T-helper 2 cell treated with Interferon-gamma antibody and Interleukin-4, amounts not matched to agents 5 μg/mL and 100 μg/mL, for 36 hours (primary cell): ENCODE measurements at regions not wholly inside any gene's neighbourhood (a gene's known extent, or its start where the extent isn't known, plus 50 kb on each side); places are given as distances from the start of the nearest gene placed in this dataset.
"Not testable (repeated sequence)": the region's sequence is repeated elsewhere in the genome, so short reads cannot be mapped to it uniquely, and the experiment has no call there.

Source experiments
- DNase-seq: peaks from one replicate; pipeline ENCODE4 v3.0.0; 2021; ENCODE audit warnings: low spot score
- H3K27ac Mint-ChIP-seq: one replicate; pipeline ENCODE4 v1.8.0; 2021; ENCODE audit warnings: mild to moderate bottlenecking, mixed read lengths
- H3K27me3 Mint-ChIP-seq: one replicate; pipeline ENCODE4 v1.8.0; 2021; ENCODE audit warnings: low read depth, mixed read lengths
- H3K36me3 Mint-ChIP-seq: one replicate; pipeline ENCODE4 v1.8.0; 2021; ENCODE audit warnings: low read depth, mixed read lengths
- H3K4me1 Mint-ChIP-seq: one replicate; pipeline ENCODE4 v1.8.0; 2021; ENCODE audit warnings: low read depth, mixed read lengths
- H3K4me3 Mint-ChIP-seq: one replicate; pipeline ENCODE4 v1.8.0; 2022; ENCODE audit warnings: mild to moderate bottlenecking, moderate library complexity, mixed read lengths
- H3K9me3 Mint-ChIP-seq: one replicate; pipeline ENCODE4 v1.8.0; 2021; ENCODE audit warnings: mixed read lengths

GRCh38 chr11:37313266-37313665, 715.2 kb upstream of the RAG2 start:
- Mint-ChIP-seq H3K36me3 (no peaks in the 10 kb centered on the region), H3K4me1 (no peaks in the 10 kb centered on the region), H3K27ac (no peak overlapping the region), H3K27me3 (no peaks in the 10 kb centered on the region), H3K9me3 (peaks cover 27% of the 10 kb centered on the region), H3K4me3 (no peak overlapping the region)
- DNase-seq, result no peak

DNA sequence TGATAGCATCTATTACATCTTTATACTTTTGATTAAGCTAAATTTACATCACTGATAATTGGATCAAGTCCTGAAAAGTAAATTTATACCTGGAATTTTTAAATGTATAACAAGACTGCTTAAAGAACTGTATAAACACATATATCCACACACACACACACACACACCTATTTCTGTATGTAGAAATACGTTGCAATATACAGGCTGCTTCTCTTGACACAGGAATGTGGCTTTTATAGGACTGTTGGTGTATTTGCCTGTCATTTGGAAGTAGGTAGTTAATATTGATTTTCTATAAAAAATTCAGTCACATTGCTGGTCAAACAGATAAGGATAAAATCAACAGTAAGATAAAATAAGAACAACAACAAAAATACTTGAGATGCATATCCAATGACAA, 708.5 kb upstream of the RAG2 start:
- Mint-ChIP-seq H3K36me3 (no peaks in the 10 kb centered on the region), H3K4me1 (no peaks in the 10 kb centered on the region), H3K4me3 (no peak overlapping the region), H3K27ac (no peak overlapping the region), H3K27me3 (no peaks in the 10 kb centered on the region), H3K9me3 (peaks cover 23% of the 10 kb centered on the region)
- no peak for DNase-seq

GRCh38 chr11:37301405-37301804, 703.4 kb upstream of the RAG2 start:
- H3K27ac Mint-ChIP-seq, H3K36me3 Mint-ChIP-seq, H3K27me3 Mint-ChIP-seq, H3K4me1 Mint-ChIP-seq, DNase-seq, H3K4me3 Mint-ChIP-seq: not testable (repeated sequence)
- peaks cover 45% of the 10 kb centered on the region for H3K9me3 Mint-ChIP-seq

GRCh38 chr11:37298173-37298572, 700.1 kb upstream of the RAG2 start:
- H3K4me1 Mint-ChIP-seq, result no peaks in the 10 kb centered on the region
- H3K9me3 Mint-ChIP-seq, result peaks cover 55% of the 10 kb centered on the region
- no peaks in the 10 kb centered on the region for H3K36me3 Mint-ChIP-seq
- H3K4me3 Mint-ChIP-seq, result no peak overlapping the region
- DNase-seq, result no peak
- H3K27ac Mint-ChIP-seq, result no peak overlapping the region
- no peaks in the 10 kb centered on the region for H3K27me3 Mint-ChIP-seq

DNA sequence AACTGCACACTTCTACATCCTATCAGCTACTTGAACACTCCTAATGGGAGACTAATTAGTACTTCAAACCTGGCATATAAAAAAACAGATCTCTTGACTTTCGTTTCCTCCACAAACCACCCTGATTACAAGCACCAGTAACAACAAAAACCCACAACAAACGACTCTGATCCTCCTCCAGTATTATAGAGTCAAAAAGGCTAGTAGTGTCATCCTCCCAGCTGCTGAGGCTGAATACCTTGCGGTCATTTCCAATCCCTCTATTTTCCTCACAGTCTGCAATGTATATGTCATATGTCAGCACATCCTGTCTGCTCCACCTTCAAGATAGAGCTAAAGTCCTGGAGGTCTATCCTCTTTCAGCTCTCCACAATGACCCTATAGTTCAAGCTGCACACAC, 688.9 kb upstream of the RAG2 start:
- no peak for DNase-seq
- Mint-ChIP-seq H3K4me3 (no peak overlapping the region), H3K9me3 (peaks cover 34% of the 10 kb centered on the region), H3K27me3 (no peaks in the 10 kb centered on the region), H3K27ac (no peak overlapping the region), H3K36me3 (no peaks in the 10 kb centered on the region), H3K4me1 (no peaks in the 10 kb centered on the region)

GRCh38 chr11:37282367-37282766, 684.3 kb upstream of the RAG2 start:
- no peak overlapping the region for H3K27ac Mint-ChIP-seq
- DNase-seq, result no peak
- H3K27me3 Mint-ChIP-seq, result no peaks in the 10 kb centered on the region
- H3K36me3 Mint-ChIP-seq, result no peaks in the 10 kb centered on the region
- H3K4me3 Mint-ChIP-seq, result no peak overlapping the region
- no peaks in the 10 kb centered on the region for H3K4me1 Mint-ChIP-seq
- peaks cover 31% of the 10 kb centered on the region for H3K9me3 Mint-ChIP-seq

- peaks cover 24% of the 10 kb centered on the region for H3K9me3 Mint-ChIP-seq
- H3K27me3 Mint-ChIP-seq, result no peaks in the 10 kb centered on the region
- no peaks in the 10 kb centered on the region for H3K4me1 Mint-ChIP-seq
- H3K27ac Mint-ChIP-seq, result no peak overlapping the region
- H3K4me3 Mint-ChIP-seq, result no peak overlapping the region
- no peak for DNase-seq
- H3K36me3 Mint-ChIP-seq, result no peaks in the 10 kb centered on the region
Measured at GRCh38 chr11:37280200-37280599, 682.2 kb upstream of the RAG2 start.

- H3K27ac Mint-ChIP-seq, result no peak overlapping the region
- peaks cover 28% of the 10 kb centered on the region for H3K9me3 Mint-ChIP-seq
- no peaks in the 10 kb centered on the region for H3K4me1 Mint-ChIP-seq
- H3K4me3 Mint-ChIP-seq, result no peak overlapping the region
- H3K36me3 Mint-ChIP-seq, result no peaks in the 10 kb centered on the region
- no peak for DNase-seq
- H3K27me3 Mint-ChIP-seq, result no peaks in the 10 kb centered on the region
Measured at GRCh38 chr11:37277896-37278465, 679.9 kb upstream of the RAG2 start.

DNA sequence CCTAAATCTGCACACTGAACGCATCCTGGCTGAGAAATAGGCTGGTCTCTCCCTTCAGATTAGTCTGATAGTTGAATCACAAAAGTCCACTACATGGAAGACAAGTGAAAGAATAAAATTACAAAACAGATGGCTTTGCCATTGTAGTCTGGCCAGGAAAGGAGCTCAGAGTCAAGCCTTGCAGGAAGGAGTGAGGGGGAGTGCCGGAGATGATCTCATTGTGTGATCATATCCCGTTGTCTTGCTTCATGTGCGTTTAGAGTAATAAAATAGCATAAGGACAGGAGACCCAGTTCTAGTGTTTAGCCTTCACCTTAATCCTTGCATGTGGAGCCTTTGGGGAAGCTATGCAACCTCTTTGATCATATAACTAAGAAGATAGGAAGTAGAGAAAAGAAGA, 666.7 kb upstream of the RAG2 start:
- Mint-ChIP-seq H3K27ac (no peak overlapping the region), H3K4me1 (no peaks in the 10 kb centered on the region), H3K36me3 (no peaks in the 10 kb centered on the region), H3K9me3 (peaks cover 13% of the 10 kb centered on the region), H3K27me3 (no peaks in the 10 kb centered on the region), H3K4me3 (no peak overlapping the region)
- DNase-seq, result no peak

DNA sequence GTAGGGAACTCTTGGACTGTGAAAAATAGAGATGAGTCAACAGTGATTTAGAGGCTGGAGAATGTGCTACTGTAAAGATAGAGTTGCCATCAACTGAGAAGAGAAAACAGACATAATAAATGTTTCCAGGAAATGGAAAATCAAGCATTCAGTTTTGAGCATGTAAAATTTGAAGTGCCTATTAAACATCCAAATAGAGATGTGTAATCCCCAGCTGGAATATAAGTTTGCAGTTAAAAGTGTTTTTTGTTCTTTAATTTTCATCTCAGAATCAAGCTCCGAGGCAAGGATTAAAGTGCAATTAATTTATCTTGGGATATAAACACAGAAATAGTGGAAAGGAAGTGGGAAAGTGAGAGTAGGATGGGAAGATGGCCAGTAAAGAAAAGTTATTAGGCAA, 666.0 kb upstream of the RAG2 start:
- no peaks in the 10 kb centered on the region for H3K27me3 Mint-ChIP-seq
- no peaks in the 10 kb centered on the region for H3K36me3 Mint-ChIP-seq
- H3K4me1 Mint-ChIP-seq, result no peaks in the 10 kb centered on the region
- H3K4me3 Mint-ChIP-seq, result no peak overlapping the region
- no peak for DNase-seq
- H3K9me3 Mint-ChIP-seq, result peaks cover 19% of the 10 kb centered on the region
- H3K27ac Mint-ChIP-seq, result no peak overlapping the region

- not testable (repeated sequence) for H3K4me1 Mint-ChIP-seq, H3K36me3 Mint-ChIP-seq
Measured at GRCh38 chr11:37263467-37263866, 665.4 kb upstream of the RAG2 start.

GRCh38 chr11:37259734-37260133, 661.7 kb upstream of the RAG2 start:
- DNase-seq, result no peak
- Mint-ChIP-seq H3K36me3 (no peaks in the 10 kb centered on the region), H3K4me3 (no peak overlapping the region), H3K27me3 (no peaks in the 10 kb centered on the region), H3K9me3 (peaks cover 25% of the 10 kb centered on the region), H3K27ac (no peak overlapping the region), H3K4me1 (no peaks in the 10 kb centered on the region)

More at GRCh38 chr11:37263467-37263866, 665.4 kb upstream of the RAG2 start:
- DNase-seq, H3K27ac Mint-ChIP-seq, H3K27me3 Mint-ChIP-seq, H3K4me3 Mint-ChIP-seq: not testable (repeated sequence)
- H3K9me3 Mint-ChIP-seq, result peaks cover 21% of the 10 kb centered on the region

DNA sequence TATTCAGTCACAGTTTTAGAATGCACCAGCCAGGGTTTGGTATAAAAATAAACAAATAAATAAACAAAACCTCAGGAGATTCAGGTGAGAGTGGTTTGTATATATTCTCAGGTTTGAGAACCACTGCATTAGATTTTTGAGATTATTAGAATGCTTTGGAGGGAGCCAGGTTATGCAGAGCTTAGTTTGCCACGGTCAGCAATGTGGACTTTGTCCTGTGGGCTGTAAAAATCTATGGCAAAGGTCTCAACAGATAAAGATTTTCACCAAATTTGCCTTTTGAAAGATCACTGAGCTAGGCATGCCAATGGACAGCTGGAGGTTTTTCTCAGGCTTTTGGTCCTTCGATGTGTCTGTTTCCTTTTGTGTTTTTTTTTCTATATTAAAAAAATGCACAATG, 650.1 kb upstream of the RAG2 start:
- Mint-ChIP-seq H3K9me3 (peaks cover 33% of the 10 kb centered on the region), H3K4me3 (no peak overlapping the region), H3K27me3 (no peaks in the 10 kb centered on the region), H3K4me1 (no peaks in the 10 kb centered on the region), H3K27ac (no peak overlapping the region), H3K36me3 (no peaks in the 10 kb centered on the region)
- DNase-seq, result no peak

GRCh38 chr11:37246092-37246491, 648.1 kb upstream of the RAG2 start:
- H3K4me3 Mint-ChIP-seq, H3K4me1 Mint-ChIP-seq, H3K36me3 Mint-ChIP-seq, H3K27ac Mint-ChIP-seq, H3K27me3 Mint-ChIP-seq, DNase-seq: not testable (repeated sequence)
- peaks cover 28% of the 10 kb centered on the region for H3K9me3 Mint-ChIP-seq

DNA sequence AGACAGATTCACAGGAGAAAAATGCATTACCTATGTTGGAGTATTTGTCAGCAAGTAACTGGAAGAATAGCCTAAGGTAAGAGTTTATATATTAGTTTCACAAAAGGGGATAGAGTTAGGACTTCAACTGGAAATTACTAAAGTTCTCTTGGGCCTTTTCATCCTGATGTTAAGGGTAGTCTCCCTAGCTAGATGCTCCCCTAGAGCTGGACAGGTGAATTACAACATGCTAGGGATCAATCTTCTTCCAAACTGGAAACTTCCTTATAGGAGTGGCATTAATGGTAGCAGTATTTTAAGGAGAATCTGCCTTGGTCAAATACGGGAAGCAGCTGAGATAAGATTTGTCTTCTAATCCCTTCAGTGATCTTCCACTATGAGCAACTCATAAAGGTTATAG, 632.8 kb upstream of the RAG2 start:
- Mint-ChIP-seq H3K27ac (no peak overlapping the region), H3K4me3 (no peak overlapping the region), H3K27me3 (no peaks in the 10 kb centered on the region), H3K36me3 (no peaks in the 10 kb centered on the region), H3K4me1 (no peaks in the 10 kb centered on the region), H3K9me3 (peaks cover 17% of the 10 kb centered on the region)
- no peak for DNase-seq
